Left hindlimb (tissue), 1 donor: ENCODE measurements at regions not wholly inside any gene's neighbourhood (a gene's known extent, or its start where the extent isn't known, plus 50 kb on each side); places are given as distances from the start of the nearest gene placed in this dataset.
"Not testable (repeated sequence)": the region's sequence is repeated elsewhere in the genome, so short reads cannot be mapped to it uniquely, and the experiment has no call there.

Experiments
- DNase-seq: peaks from one replicate; pipeline ENCODE4 v3.0.0-alpha.2; 2018

GRCh38 chr19:56980326-56980725, 139.5 kb upstream of the USP29 start:
- DNase-seq, result not testable (repeated sequence)

GRCh38 chr19:56980906-56981305, 138.9 kb upstream of the USP29 start:
- peak; percentile 67 for DNase-seq

- not testable (repeated sequence) for DNase-seq
These were observed 138.3 kb upstream of the USP29 start for GRCh38 chr19:56981440-56981839.

- DNase-seq, result no peak
These were observed 136.6 kb upstream of the USP29 start for GRCh38 chr19:56983171-56983570.

GRCh38 chr19:56983804-56984203, 136.0 kb upstream of the USP29 start:
- no peak for DNase-seq

- DNase-seq, result no peak
These were observed 133.4 kb upstream of the USP29 start for GRCh38 chr19:56986386-56986785.

GRCh38 chr19:56987184-56987583, 132.6 kb upstream of the USP29 start:
- no peak for DNase-seq

GRCh38 chr19:56988299-56988698, 131.5 kb upstream of the USP29 start:
- DNase-seq, result no peak

- DNase-seq, result no peak
These were observed 127.9 kb upstream of the USP29 start for GRCh38 chr19:56991912-56992311.

- no peak for DNase-seq
These were observed 125.9 kb upstream of the USP29 start for GRCh38 chr19:56993851-56994250.

GRCh38 chr19:56994251-56995017, 125.4 kb upstream of the USP29 start:
- DNase-seq, result no peak

GRCh38 chr19:56995303-56995702, 124.5 kb upstream of the USP29 start:
- no peak for DNase-seq

GRCh38 chr19:57002195-57002601, 117.6 kb upstream of the USP29 start:
- DNase-seq, result no peak

GRCh38 chr19:57002710-57003109, 117.1 kb upstream of the USP29 start:
- peak; percentile 67 for DNase-seq

GRCh38 chr19:57004418-57004817, 115.4 kb upstream of the USP29 start:
- DNase-seq, result no peak

- DNase-seq, result no peak
These were observed 111.4 kb upstream of the USP29 start for GRCh38 chr19:57008432-57008831.

GRCh38 chr19:57010541-57010940, 109.2 kb upstream of the USP29 start:
- DNase-seq, result no peak

- no peak for DNase-seq
These were observed 103.7 kb upstream of the USP29 start for GRCh38 chr19:57016076-57016475.

- no peak for DNase-seq
These were observed 103.3 kb upstream of the USP29 start for GRCh38 chr19:57016491-57016890.

GRCh38 chr19:57025491-57025890, 94.3 kb upstream of the USP29 start:
- no peak for DNase-seq

- no peak for DNase-seq
These were observed 93.3 kb upstream of the USP29 start for GRCh38 chr19:57026476-57026875.

- no peak for DNase-seq
These were observed 92.4 kb upstream of the USP29 start for GRCh38 chr19:57027360-57027759.

- no peak for DNase-seq
These were observed 90.8 kb upstream of the USP29 start for GRCh38 chr19:57028804-57029525.

GRCh38 chr19:57031106-57031505, 88.7 kb upstream of the USP29 start:
- DNase-seq, result no peak
